ENCODE measurements at regions not wholly inside any gene's neighbourhood (a gene's known extent, or its start where the extent isn't known, plus 50 kb on each side); places are given as distances from the start of the nearest gene placed in this dataset.

DNA sequence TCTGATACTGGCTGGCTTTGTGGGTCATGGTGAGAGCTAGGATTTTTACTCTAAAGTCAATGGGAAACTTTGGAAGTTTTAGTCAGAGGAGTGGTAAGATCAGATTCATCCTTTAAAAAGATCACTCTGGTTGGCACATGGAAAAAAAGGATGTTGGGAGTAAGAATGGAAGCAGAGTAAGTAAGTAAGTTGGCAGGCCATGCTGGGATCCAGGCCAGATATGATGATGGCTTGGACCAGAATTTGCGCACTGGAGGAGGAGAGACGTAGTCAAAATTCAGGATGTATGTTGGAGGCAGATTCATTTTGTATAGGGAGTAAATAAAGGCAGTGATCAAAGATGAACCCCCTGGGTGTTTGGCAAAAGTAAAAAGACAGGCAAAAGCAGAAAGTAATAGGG lies 283.3 kb upstream of the THSD7B start:
- TF ChIP-seq, protein P1, sequence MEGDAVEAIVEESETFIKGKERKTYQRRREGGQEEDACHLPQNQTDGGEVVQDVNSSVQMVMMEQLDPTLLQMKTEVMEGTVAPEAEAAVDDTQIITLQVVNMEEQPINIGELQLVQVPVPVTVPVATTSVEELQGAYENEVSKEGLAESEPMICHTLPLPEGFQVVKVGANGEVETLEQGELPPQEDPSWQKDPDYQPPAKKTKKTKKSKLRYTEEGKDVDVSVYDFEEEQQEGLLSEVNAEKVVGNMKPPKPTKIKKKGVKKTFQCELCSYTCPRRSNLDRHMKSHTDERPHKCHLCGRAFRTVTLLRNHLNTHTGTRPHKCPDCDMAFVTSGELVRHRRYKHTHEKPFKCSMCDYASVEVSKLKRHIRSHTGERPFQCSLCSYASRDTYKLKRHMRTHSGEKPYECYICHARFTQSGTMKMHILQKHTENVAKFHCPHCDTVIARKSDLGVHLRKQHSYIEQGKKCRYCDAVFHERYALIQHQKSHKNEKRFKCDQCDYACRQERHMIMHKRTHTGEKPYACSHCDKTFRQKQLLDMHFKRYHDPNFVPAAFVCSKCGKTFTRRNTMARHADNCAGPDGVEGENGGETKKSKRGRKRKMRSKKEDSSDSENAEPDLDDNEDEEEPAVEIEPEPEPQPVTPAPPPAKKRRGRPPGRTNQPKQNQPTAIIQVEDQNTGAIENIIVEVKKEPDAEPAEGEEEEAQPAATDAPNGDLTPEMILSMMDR (IDR thresholded peaks at IDR 0.05; ENCODE audit: insufficient read depth, low read depth, low read length): no peak
- TF ChIP-seq EZH2 (IDR thresholded peaks at IDR 0.05; ENCODE audit: insufficient read depth, low read length): no peak
